Kidney (tissue), 13 donors: ENCODE measurements at regions not wholly inside any gene's neighbourhood (a gene's known extent, or its start where the extent isn't known, plus 50 kb on each side); places are given as distances from the start of the nearest gene placed in this dataset.

Experiments used
- DNase-seq, 5 donors: peaks; one replicate each; pipeline ENCODE4 v3.0.0-alpha.2; 2013 to 2020
- FAIRE-seq: peaks from 2 replicates; lab custom pipeline; 2012; peaks lifted over from hg19 to GRCh38; lab: Jason Lieb, UNC
- H3K27ac ChIP-seq, 2 donors: one replicate each; pipeline ENCODE4 v1.7.0; 2013; ENCODE audit warnings: low read depth in 2 of 2, low read length in 2 of 2, inconsistent platforms in 1 of 2
- H3K27me3 ChIP-seq: one replicate; pipeline ENCODE4 v1.7.1; 2013; ENCODE audit warnings: low read length, inconsistent platforms; ENCODE audit not compliant: control insufficient read depth, insufficient read depth
- H3K36me3 ChIP-seq, 3 donors: one replicate each; pipeline versions ENCODE4 v1.7.0 to v1.7.1; 2013; ENCODE audit warnings: low read length in 3 of 3, control low read depth in 1 of 3, inconsistent platforms in 1 of 3; ENCODE audit not compliant: insufficient read depth in 3 of 3, control insufficient read depth in 2 of 3
- H3K4me1 ChIP-seq, 3 donors: one replicate each; pipeline versions ENCODE4 v1.7.0 to v1.7.1; 2013; ENCODE audit warnings: low read length in 3 of 3, inconsistent platforms in 1 of 3, low read depth in 1 of 3; ENCODE audit not compliant: control insufficient read depth in 2 of 3, insufficient read depth in 2 of 3
- H3K4me3 ChIP-seq, 3 donors: one replicate each; pipeline versions ENCODE4 v1.7.0 to v1.8.1; 2013; ENCODE audit warnings: low read length in 3 of 3, control low read depth in 1 of 3, inconsistent platforms in 1 of 3
- H3K9ac ChIP-seq, 3 donors: one replicate each; pipeline versions ENCODE4 v1.7.0 to v1.7.1; 2013; ENCODE audit warnings: low read length in 3 of 3, control low read depth in 1 of 3, inconsistent platforms in 1 of 3
- H3K9me3 ChIP-seq, 3 donors: one replicate each; pipeline versions ENCODE4 v1.7.0 to v1.7.1; 2013; ENCODE audit warnings: low read length in 3 of 3, control low read depth in 1 of 3, inconsistent platforms in 1 of 3; ENCODE audit not compliant: control insufficient read depth in 2 of 3, insufficient read depth in 1 of 3
- CTCF ChIP-seq: IDR thresholded peaks from 3 replicates; pipeline ENCODE4 v1.5.1; 2012; ENCODE audit warnings: mild to moderate bottlenecking, moderate library complexity, borderline replicate concordance; ENCODE audit not compliant: insufficient read depth; ENCODE audit errors: extremely low read depth
- intact Hi-C: fragments of 100-400 bp; cut with DNase I; formaldehyde crosslinking; loops from one replicate; pipeline ENCODE4 v1.11.1; 2022
- donor health status: control.
- donor health status: control.
- donor health status: control.
- donor health status: control.
- donor health status: control.
- donor health status: DM: yes; HTN: yes; CAD: no.
- donor health status: Normal renal cell carcinoma (clear cell type).

GRCh38 chr3:135364676-135365075, 569.6 kb downstream of the EPHB1 start:
- H3K27ac ChIP-seq = no peak overlapping the region
- no peak overlapping the region for H3K4me3 ChIP-seq
- no peak overlapping the region for H3K9ac ChIP-seq
- FAIRE-seq (no peak), DNase-seq (no peak)
- H3K27me3 ChIP-seq = no peaks in the 10 kb centered on the region
- peaks cover 0 to 4% (median 0%) of the 10 kb centered on the region in 3 donors for H3K4me1 ChIP-seq
- intact Hi-C loops = no loop called here
- H3K36me3 ChIP-seq = no peaks in the 10 kb centered on the region
- TF ChIP-seq CTCF = no peak
- H3K9me3 ChIP-seq = no peaks in the 10 kb centered on the region

- Histone ChIP-seq H3K27me3 (no peaks in the 10 kb centered on the region), H3K9ac (no peak overlapping the region), H3K4me3 (no peak overlapping the region), H3K36me3 (no peaks in the 10 kb centered on the region), H3K4me1 (peaks cover 0 to 13% (median 0%) of the 10 kb centered on the region in 3 donors), H3K27ac (no peak overlapping the region), H3K9me3 (no peaks in the 10 kb centered on the region)
- FAIRE-seq = no peak
- TF ChIP-seq CTCF = no peak
- intact Hi-C loops = no loop called here
- DNase-seq = peak in 1 of 5 donors; percentile 15
Measured at GRCh38 chr3:135366816-135367215, 571.8 kb downstream of the EPHB1 start.

GRCh38 chr3:135368316-135368715, 573.3 kb downstream of the EPHB1 start:
- Histone ChIP-seq H3K9me3 (no peaks in the 10 kb centered on the region), H3K27me3 (no peaks in the 10 kb centered on the region), H3K9ac (no peak overlapping the region), H3K4me3 (no peak overlapping the region), H3K4me1 (peaks cover 0 to 13% (median 0%) of the 10 kb centered on the region in 3 donors), H3K36me3 (no peaks in the 10 kb centered on the region), H3K27ac (no peak overlapping the region)
- no peak for TF ChIP-seq CTCF
- FAIRE-seq (no peak), DNase-seq (no peak)
- intact Hi-C loops = no loop called here

- H3K9me3 ChIP-seq = no peaks in the 10 kb centered on the region
- intact Hi-C loops = no loop called here
Measured at GRCh38 chr3:135368781-135369180, 573.7 kb downstream of the EPHB1 start.

More at GRCh38 chr3:135368781-135369180, 573.7 kb downstream of the EPHB1 start:
- Histone ChIP-seq H3K9ac (no peak overlapping the region), H3K4me3 (no peak overlapping the region), H3K36me3 (no peaks in the 10 kb centered on the region), H3K4me1 (peaks cover 0 to 13% (median 0%) of the 10 kb centered on the region in 3 donors), H3K27me3 (no peaks in the 10 kb centered on the region), H3K27ac (no peak overlapping the region)
- no peak for TF ChIP-seq CTCF
- DNase-seq (no peak), FAIRE-seq (no peak)
